HepG2 (cell line): ENCODE measurements at regions not wholly inside any gene's neighbourhood (a gene's known extent, or its start where the extent isn't known, plus 50 kb on each side); places are given as distances from the start of the nearest gene placed in this dataset.

Experiments
- AHR ChIP-seq: IDR thresholded peaks from 2 replicates; pipeline ENCODE4 v1.6.1; 2018; ENCODE audit warnings: missing genetic modification reagents, missing compliant biosample characterization
- BORCS8-MEF2B ChIP-seq: sonication (generic); formaldehyde crosslinking; IDR thresholded peaks from 2 replicates; pipeline ENCODE4 v1.8.0; 2022; ENCODE audit warnings: mild to moderate bottlenecking, missing genetic modification reagents
- KAT2B ChIP-seq: fragments of 150-350 bp; IDR thresholded peaks from 2 replicates; pipeline ENCODE4 v1.6.1; 2014; ENCODE audit warnings: low read depth, low read length, borderline replicate concordance
- POLR2A ChIP-seq, 2 experiments: IDR thresholded peaks; 2 replicates each; pipeline ENCODE4 v1.6.1; 2011; ENCODE audit warnings: low read depth in 2 of 2, low read length in 2 of 2, mild to moderate bottlenecking in 1 of 2, moderate library complexity in 1 of 2; ENCODE audit not compliant: insufficient read depth in 1 of 2
- POLR2AphosphoS5 ChIP-seq: IDR thresholded peaks from 2 replicates; pipeline ENCODE4 v1.6.1; 2012; ENCODE audit warnings: low read depth, low read length
- RARG ChIP-seq: sonication (generic); formaldehyde crosslinking; IDR thresholded peaks from 2 replicates; pipeline ENCODE4 v1.4.0; 2020; ENCODE audit warnings: low read depth, mild to moderate bottlenecking, missing genetic modification reagents
- RNF2 ChIP-seq: fragments of 450-650 bp; conservative IDR thresholded peaks from 2 replicates; pipeline ENCODE4 v1.6.1; 2016; ENCODE audit warnings: low read depth
- ZFP62 ChIP-seq: sonication (generic); formaldehyde crosslinking; IDR thresholded peaks from 2 replicates; pipeline ENCODE4 v1.4.0; 2020; ENCODE audit warnings: missing genetic modification reagents
- ZNF746 ChIP-seq: sonication (generic); formaldehyde crosslinking; IDR thresholded peaks from 2 replicates; pipeline ENCODE4 v1.8.0; 2022; ENCODE audit warnings: mild to moderate bottlenecking, missing genetic modification reagents
- TF ChIP-seq, protein P1 (sequence below): sonication (generic); formaldehyde crosslinking; IDR thresholded peaks from 2 replicates; pipeline ENCODE4 v1.8.1; 2023; ENCODE audit warnings: missing genetic modification reagents, inconsistent platforms, borderline replicate concordance
- TF ChIP-seq, protein P2 (sequence below): conservative IDR thresholded peaks from 2 replicates; pipeline ENCODE4 v1.6.1; 2018; ENCODE audit warnings: missing genetic modification reagents
- TF ChIP-seq, protein P3 (sequence below): sonication (generic); formaldehyde crosslinking; IDR thresholded peaks from 2 replicates; pipeline ENCODE4 v1.5.0; 2020; ENCODE audit warnings: mild to moderate bottlenecking, missing genetic modification reagents, moderate library complexity
- TF ChIP-seq, protein P4 (sequence below): sonication (generic); formaldehyde crosslinking; IDR thresholded peaks from 2 replicates; pipeline ENCODE4 v1.5.1; 2020; ENCODE audit warnings: mild to moderate bottlenecking, missing genetic modification reagents, moderate library complexity
- TF ChIP-seq, protein P5 (sequence below): sonication (generic); formaldehyde crosslinking; IDR thresholded peaks from 2 replicates; pipeline ENCODE4 v1.4.0; 2020; ENCODE audit warnings: mild to moderate bottlenecking, missing genetic modification reagents

DNA sequence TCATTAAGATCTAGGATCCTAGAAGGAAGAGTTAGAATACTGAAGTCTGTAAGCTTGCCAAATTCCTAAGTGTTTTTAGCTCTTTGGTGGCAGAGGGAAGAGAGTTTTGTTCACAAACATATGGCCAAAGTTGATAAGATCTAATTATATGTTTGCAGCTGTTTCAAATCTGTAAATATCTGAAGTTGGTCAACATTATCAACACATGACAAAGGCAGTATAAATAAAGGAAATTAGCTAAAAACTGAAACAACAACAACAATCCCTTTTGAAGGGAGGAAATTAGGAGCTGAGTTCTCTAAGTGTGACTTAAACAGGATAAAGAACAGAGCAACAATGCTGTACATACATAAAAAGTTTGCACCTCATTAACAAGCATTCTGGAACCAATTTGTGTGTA lies 208.7 kb downstream of the KCNJ2 start:
- TF ChIP-seq, protein P1, sequence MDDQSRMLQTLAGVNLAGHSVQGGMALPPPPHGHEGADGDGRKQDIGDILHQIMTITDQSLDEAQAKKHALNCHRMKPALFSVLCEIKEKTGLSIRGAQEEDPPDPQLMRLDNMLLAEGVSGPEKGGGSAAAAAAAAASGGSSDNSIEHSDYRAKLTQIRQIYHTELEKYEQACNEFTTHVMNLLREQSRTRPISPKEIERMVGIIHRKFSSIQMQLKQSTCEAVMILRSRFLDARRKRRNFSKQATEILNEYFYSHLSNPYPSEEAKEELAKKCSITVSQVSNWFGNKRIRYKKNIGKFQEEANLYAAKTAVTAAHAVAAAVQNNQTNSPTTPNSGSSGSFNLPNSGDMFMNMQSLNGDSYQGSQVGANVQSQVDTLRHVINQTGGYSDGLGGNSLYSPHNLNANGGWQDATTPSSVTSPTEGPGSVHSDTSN (CRISPR knock-in tag): no peak
- TF ChIP-seq ZFP62: no peak
- TF ChIP-seq, protein P2, sequence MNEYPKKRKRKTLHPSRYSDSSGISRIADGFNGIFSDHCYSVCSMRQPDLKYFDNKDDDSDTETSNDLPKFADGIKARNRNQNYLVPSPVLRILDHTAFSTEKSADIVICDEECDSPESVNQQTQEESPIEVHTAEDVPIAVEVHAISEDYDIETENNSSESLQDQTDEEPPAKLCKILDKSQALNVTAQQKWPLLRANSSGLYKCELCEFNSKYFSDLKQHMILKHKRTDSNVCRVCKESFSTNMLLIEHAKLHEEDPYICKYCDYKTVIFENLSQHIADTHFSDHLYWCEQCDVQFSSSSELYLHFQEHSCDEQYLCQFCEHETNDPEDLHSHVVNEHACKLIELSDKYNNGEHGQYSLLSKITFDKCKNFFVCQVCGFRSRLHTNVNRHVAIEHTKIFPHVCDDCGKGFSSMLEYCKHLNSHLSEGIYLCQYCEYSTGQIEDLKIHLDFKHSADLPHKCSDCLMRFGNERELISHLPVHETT (CRISPR knock-in tag): no peak
- TF ChIP-seq, protein P3, sequence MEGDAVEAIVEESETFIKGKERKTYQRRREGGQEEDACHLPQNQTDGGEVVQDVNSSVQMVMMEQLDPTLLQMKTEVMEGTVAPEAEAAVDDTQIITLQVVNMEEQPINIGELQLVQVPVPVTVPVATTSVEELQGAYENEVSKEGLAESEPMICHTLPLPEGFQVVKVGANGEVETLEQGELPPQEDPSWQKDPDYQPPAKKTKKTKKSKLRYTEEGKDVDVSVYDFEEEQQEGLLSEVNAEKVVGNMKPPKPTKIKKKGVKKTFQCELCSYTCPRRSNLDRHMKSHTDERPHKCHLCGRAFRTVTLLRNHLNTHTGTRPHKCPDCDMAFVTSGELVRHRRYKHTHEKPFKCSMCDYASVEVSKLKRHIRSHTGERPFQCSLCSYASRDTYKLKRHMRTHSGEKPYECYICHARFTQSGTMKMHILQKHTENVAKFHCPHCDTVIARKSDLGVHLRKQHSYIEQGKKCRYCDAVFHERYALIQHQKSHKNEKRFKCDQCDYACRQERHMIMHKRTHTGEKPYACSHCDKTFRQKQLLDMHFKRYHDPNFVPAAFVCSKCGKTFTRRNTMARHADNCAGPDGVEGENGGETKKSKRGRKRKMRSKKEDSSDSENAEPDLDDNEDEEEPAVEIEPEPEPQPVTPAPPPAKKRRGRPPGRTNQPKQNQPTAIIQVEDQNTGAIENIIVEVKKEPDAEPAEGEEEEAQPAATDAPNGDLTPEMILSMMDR (CRISPR knock-in tag): no peak
- TF ChIP-seq, protein P4, sequence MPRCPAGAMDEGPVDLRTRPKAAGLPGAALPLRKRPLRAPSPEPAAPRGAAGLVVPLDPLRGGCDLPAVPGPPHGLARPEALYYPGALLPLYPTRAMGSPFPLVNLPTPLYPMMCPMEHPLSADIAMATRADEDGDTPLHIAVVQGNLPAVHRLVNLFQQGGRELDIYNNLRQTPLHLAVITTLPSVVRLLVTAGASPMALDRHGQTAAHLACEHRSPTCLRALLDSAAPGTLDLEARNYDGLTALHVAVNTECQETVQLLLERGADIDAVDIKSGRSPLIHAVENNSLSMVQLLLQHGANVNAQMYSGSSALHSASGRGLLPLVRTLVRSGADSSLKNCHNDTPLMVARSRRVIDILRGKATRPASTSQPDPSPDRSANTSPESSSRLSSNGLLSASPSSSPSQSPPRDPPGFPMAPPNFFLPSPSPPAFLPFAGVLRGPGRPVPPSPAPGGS (CRISPR knock-in tag): no peak
- TF ChIP-seq, protein P5, sequence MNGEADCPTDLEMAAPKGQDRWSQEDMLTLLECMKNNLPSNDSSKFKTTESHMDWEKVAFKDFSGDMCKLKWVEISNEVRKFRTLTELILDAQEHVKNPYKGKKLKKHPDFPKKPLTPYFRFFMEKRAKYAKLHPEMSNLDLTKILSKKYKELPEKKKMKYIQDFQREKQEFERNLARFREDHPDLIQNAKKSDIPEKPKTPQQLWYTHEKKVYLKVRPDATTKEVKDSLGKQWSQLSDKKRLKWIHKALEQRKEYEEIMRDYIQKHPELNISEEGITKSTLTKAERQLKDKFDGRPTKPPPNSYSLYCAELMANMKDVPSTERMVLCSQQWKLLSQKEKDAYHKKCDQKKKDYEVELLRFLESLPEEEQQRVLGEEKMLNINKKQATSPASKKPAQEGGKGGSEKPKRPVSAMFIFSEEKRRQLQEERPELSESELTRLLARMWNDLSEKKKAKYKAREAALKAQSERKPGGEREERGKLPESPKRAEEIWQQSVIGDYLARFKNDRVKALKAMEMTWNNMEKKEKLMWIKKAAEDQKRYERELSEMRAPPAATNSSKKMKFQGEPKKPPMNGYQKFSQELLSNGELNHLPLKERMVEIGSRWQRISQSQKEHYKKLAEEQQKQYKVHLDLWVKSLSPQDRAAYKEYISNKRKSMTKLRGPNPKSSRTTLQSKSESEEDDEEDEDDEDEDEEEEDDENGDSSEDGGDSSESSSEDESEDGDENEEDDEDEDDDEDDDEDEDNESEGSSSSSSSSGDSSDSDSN (CRISPR knock-in tag): no peak
- TF ChIP-seq BORCS8-MEF2B (CRISPR knock-in tag): no peak
- no peak for TF ChIP-seq POLR2AphosphoS5
- TF ChIP-seq POLR2A (IDR thresholded peaks at IDR 0.05; ENCODE audit: insufficient read depth in 1 of 2, low read depth in 2 of 2, low read length in 2 of 2): no peak
- TF ChIP-seq ZNF746: no peak
- no peak for TF ChIP-seq KAT2B
- TF ChIP-seq AHR: no peak
- TF ChIP-seq RARG: no peak
- no peak for TF ChIP-seq RNF2
